Erythroblast (primary cell): ENCODE measurements at regions not wholly inside any gene's neighbourhood (a gene's known extent, or its start where the extent isn't known, plus 50 kb on each side); places are given as distances from the start of the nearest gene placed in this dataset.

Source experiments
- GATA1 ChIP-seq: IDR thresholded peaks from 2 replicates; pipeline ENCODE4 v1.6.1; 2011; ENCODE audit warnings: low read depth, mild to moderate bottlenecking, control low read depth, low read length, moderate library complexity
- POLR2A ChIP-seq: IDR thresholded peaks from 2 replicates; pipeline ENCODE4 v1.6.1; 2011; ENCODE audit warnings: mild to moderate bottlenecking, low read length

GRCh38 chr12:92268946-92269345 is 123.3 kb upstream of the BTG1 start:
- no peak for TF ChIP-seq POLR2A
- no peak for TF ChIP-seq GATA1
